NCI-H524 treated with DMSO at 0.1 percent for 48 hours (cell line): ENCODE measurements at regions not wholly inside any gene's neighbourhood (a gene's known extent, or its start where the extent isn't known, plus 50 kb on each side); places are given as distances from the start of the nearest gene placed in this dataset.

Experiments used
- DNase-seq: peaks from one replicate; lab custom pipeline; 2025; lab: John Stamatoyannopoulos, UW

- no peak for DNase-seq
Observed at GRCh38 chr15:93154666-93155065, 65.7 kb upstream of the RGMA start.

GRCh38 chr15:93152951-93153350, 63.9 kb upstream of the RGMA start:
- no peak for DNase-seq

GRCh38 chr15:93152360-93152759, 63.3 kb upstream of the RGMA start:
- no peak for DNase-seq

GRCh38 chr15:93150910-93151881, 62.2 kb upstream of the RGMA start:
- DNase-seq, result no peak

- DNase-seq, result no peak
Observed at GRCh38 chr15:93146601-93147000, 57.6 kb upstream of the RGMA start.

- no peak for DNase-seq
Observed at GRCh38 chr15:93146196-93146595, 57.2 kb upstream of the RGMA start.

GRCh38 chr15:93144463-93145236, 55.6 kb upstream of the RGMA start:
- DNase-seq, result no peak

- no peak for DNase-seq
Observed at GRCh38 chr15:93143186-93143585, 54.2 kb upstream of the RGMA start.

- DNase-seq, result no peak
Observed at GRCh38 chr15:93141371-93141794, 52.4 kb upstream of the RGMA start.

- no peak for DNase-seq
Observed at GRCh38 chr15:93139436-93139835, 50.4 kb upstream of the RGMA start.

- DNase-seq, result no peak
Observed at GRCh38 chr15:93138681-93139250, 49.8 kb upstream of the RGMA start.
